GM21529 (cell line): ENCODE measurements at regions not wholly inside any gene's neighbourhood (a gene's known extent, or its start where the extent isn't known, plus 50 kb on each side); places are given as distances from the start of the nearest gene placed in this dataset.
"Not testable (repeated sequence)": the region's sequence is repeated elsewhere in the genome, so short reads cannot be mapped to it uniquely, and the experiment has no call there.

ENCODE experiments used
- ATAC-seq: cut with Tn5 transposase; IDR thresholded peaks from one replicate; pipeline ENCODE4 v1.9.1; 2021; ENCODE audit not compliant: unreplicated experiment

- ATAC-seq: no peak
Measured at GRCh38 chr13:81140675-81141074, 799.7 kb upstream of the SPRY2 start.

- no peak for ATAC-seq
Measured at GRCh38 chr13:81139987-81140386, 799.1 kb upstream of the SPRY2 start.

GRCh38 chr13:81138353-81138980 is 797.5 kb upstream of the SPRY2 start:
- ATAC-seq: no peak

- ATAC-seq: no peak
Measured at GRCh38 chr13:81133066-81133465, 792.1 kb upstream of the SPRY2 start.

GRCh38 chr13:81117416-81117815 is 776.5 kb upstream of the SPRY2 start:
- ATAC-seq: no peak

- ATAC-seq: no peak
Measured at GRCh38 chr13:81116461-81117282, 775.7 kb upstream of the SPRY2 start.

GRCh38 chr13:81109026-81109425 is 768.1 kb upstream of the SPRY2 start:
- ATAC-seq: no peak

- ATAC-seq: no peak
Measured at GRCh38 chr13:81106348-81106747, 765.4 kb upstream of the SPRY2 start.

GRCh38 chr13:81104035-81104715 is 763.2 kb upstream of the SPRY2 start:
- ATAC-seq: no peak

GRCh38 chr13:81102066-81102465 is 761.1 kb upstream of the SPRY2 start:
- ATAC-seq: not testable (repeated sequence)

- no peak for ATAC-seq
Measured at GRCh38 chr13:81089371-81090157, 748.6 kb upstream of the SPRY2 start.

GRCh38 chr13:81080911-81081454 is 740.1 kb upstream of the SPRY2 start:
- no peak for ATAC-seq

GRCh38 chr13:81078048-81078447 is 737.1 kb upstream of the SPRY2 start:
- ATAC-seq: no peak

GRCh38 chr13:81069822-81070221 is 728.9 kb upstream of the SPRY2 start:
- not testable (repeated sequence) for ATAC-seq

GRCh38 chr13:81058916-81059290 is 718.0 kb upstream of the SPRY2 start:
- no peak for ATAC-seq

- ATAC-seq: no peak
Measured at GRCh38 chr13:81058211-81058915, 717.4 kb upstream of the SPRY2 start.

GRCh38 chr13:81051873-81052272 is 710.9 kb upstream of the SPRY2 start:
- ATAC-seq: no peak

- ATAC-seq: no peak
Measured at GRCh38 chr13:81048026-81048461, 707.1 kb upstream of the SPRY2 start.

GRCh38 chr13:81041761-81042160 is 700.8 kb upstream of the SPRY2 start:
- ATAC-seq: no peak

GRCh38 chr13:81031996-81032395 is 691.1 kb upstream of the SPRY2 start:
- ATAC-seq: no peak
